ENCODE measurements at regions not wholly inside any gene's neighbourhood (a gene's known extent, or its start where the extent isn't known, plus 50 kb on each side); places are given as distances from the start of the nearest gene placed in this dataset.
A peak's percentile ranks its signal among the peaks of the same experiment; 100 is the strongest.

DNA sequence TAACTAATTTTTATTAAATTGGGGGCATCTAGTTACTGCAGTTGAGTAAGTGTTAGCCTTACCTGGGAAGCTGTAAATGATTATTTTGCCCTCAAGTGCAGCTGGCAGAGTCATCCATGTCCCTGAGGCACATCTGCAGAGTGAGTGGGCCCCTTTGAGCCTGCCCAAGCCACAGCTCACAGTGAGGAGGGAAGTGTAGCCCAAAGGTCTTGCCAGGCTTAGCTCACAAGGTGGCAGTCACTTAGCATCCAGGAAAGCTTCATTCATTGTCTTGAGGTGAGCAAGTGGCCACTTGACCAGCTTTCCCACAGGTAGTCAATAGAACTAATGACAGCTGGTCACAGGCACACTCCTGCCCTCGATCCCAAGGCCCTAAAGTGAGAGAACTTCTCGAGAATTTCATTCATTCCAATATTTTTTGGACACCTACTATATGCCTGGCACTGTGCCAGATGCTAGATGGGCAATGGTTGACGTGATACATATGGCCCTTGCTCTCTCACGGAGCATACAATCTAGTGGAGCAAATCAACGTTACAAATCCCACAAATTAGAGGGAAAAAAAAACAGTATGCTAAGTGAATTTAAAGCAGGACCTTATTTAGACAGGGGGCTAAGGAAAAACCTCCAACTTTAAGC lies 163.3 kb upstream of the IL12A start:
- FAIRE-seq = no peak

DNA sequence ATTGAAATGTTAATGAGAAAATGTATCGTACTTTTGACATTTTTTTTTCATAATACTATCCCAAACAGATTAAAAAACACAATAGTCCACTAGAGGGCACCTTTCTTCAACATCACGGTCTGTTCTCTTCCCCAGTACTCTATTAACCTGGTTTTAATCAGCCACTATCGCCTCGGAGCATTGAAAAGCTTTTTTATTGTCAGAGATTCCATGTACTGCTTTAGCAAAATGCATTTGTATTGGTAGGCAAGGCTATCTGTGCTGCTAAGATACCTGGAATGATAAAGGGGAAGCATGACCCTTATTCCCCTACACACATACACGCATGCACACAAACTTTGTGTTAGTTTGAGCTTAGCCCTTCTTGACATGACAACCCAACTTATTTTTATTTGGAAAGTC lies 160.1 kb upstream of the IL12A start:
- Histone ChIP-seq H3K27me3 (ENCODE audit: control insufficient read depth in 2 of 2, insufficient read depth in 2 of 2, low read length in 2 of 2) (no peaks in the 10 kb centered on the region), H4K20me1 (replicated peaks; ENCODE audit: control insufficient read depth, insufficient read depth, low read length) (no peaks in the 10 kb centered on the region), H3K79me2 (ENCODE audit: control insufficient read depth, insufficient read depth, low read length) (no peaks in the 10 kb centered on the region), H3K9ac (ENCODE audit: insufficient read depth in 1 of 2, low read depth in 2 of 2, low read length in 2 of 2) (no peak overlapping the region), H3K9me1 (ENCODE audit: control insufficient read depth, insufficient read depth, low read length) (no peaks in the 10 kb centered on the region), H3K4me1 (replicated peaks in 1 of 2; ENCODE audit: control insufficient read depth in 2 of 2, insufficient read depth in 2 of 2, low read length in 2 of 2) (no peaks in the 10 kb centered on the region), H3K27ac (ENCODE audit: extremely low read depth, low read depth, low read length) (no peak overlapping the region), H3K4me3 (no peak overlapping the region), H2AFZ (ENCODE audit: low read depth, low read length) (no peak overlapping the region), H3K4me2 (ENCODE audit: insufficient read depth, low read length) (no peak overlapping the region), H3K9me3 (replicated peaks; ENCODE audit: control insufficient read depth, insufficient read depth, low read depth, low read length) (no peaks in the 10 kb centered on the region), H3K36me3 (ENCODE audit: control insufficient read depth, insufficient read depth, low read length) (no peaks in the 10 kb centered on the region)
- no TSS peak for BruUV-seq (replicated peaks)
- intact Hi-C loops (cut with micrococcal nuclease) (loop anchor here (10.0 kb wide), 1 partner anchor 176 kb away; no protein-coding TSS in a partner anchor), in situ Hi-C loops (cut with MboI) (no loop called here)
- FAIRE-seq (no peak), ATAC-seq (peak; percentile 84), DNase-seq (ENCODE audit: extremely low read depth in 1 of 4, low spot score in 3 of 4) (peak; percentile 11 to 36 (median 30))
- WGBS (ENCODE audit: insufficient coverage, low coverage, missing lambda C conversion rate) = 6% methylated on average over 5 of the region's 5 CpGs
- TF ChIP-seq SREBF1 (IDR thresholded peaks at IDR 0.05; ENCODE audit: borderline replicate concordance, low read depth, low read length) (no peak), TARDBP (IDR thresholded peaks at IDR 0.05) (no peak), RAD21 (CRISPR knock-in tag; conservative IDR thresholded peaks at IDR 0.05 in 1 of 2, IDR thresholded peaks at IDR 0.05 in 1 of 2) (peak in 1 of 2 experiments; percentile 34; a peak in 3 of 4 replicates), ZNF212 (CRISPR knock-in tag; IDR thresholded peaks at IDR 0.05) (no peak)
- TF ChIP-seq, protein P1, sequence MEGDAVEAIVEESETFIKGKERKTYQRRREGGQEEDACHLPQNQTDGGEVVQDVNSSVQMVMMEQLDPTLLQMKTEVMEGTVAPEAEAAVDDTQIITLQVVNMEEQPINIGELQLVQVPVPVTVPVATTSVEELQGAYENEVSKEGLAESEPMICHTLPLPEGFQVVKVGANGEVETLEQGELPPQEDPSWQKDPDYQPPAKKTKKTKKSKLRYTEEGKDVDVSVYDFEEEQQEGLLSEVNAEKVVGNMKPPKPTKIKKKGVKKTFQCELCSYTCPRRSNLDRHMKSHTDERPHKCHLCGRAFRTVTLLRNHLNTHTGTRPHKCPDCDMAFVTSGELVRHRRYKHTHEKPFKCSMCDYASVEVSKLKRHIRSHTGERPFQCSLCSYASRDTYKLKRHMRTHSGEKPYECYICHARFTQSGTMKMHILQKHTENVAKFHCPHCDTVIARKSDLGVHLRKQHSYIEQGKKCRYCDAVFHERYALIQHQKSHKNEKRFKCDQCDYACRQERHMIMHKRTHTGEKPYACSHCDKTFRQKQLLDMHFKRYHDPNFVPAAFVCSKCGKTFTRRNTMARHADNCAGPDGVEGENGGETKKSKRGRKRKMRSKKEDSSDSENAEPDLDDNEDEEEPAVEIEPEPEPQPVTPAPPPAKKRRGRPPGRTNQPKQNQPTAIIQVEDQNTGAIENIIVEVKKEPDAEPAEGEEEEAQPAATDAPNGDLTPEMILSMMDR (IDR thresholded peaks at IDR 0.05 in 2 of 3, conservative IDR thresholded peaks at IDR 0.05 in 1 of 3; ENCODE audit: insufficient read depth in 2 of 3, low read depth in 1 of 3, low read length in 3 of 3) = peak; percentile 20 to 57 (median 46); a peak in 4 of 6 replicates
- POLR2A ChIA-PET = no interaction called here
- CTCF ChIA-PET (ENCODE audit: low intra/inter-chr PET ratio) = no interaction called here

More for the DNA sequence above, 163.3 kb upstream of the IL12A start:
- WGBS (ENCODE audit: insufficient coverage, low coverage, missing lambda C conversion rate) = 1% methylated on average over 5 of the region's 5 CpGs
- Histone ChIP-seq H3K9me1 (ENCODE audit: control insufficient read depth, insufficient read depth, low read length) (no peaks in the 10 kb centered on the region), H3K9me3 (replicated peaks; ENCODE audit: control insufficient read depth, insufficient read depth, low read depth, low read length) (no peaks in the 10 kb centered on the region), H3K36me3 (ENCODE audit: control insufficient read depth, insufficient read depth, low read length) (no peaks in the 10 kb centered on the region), H4K20me1 (replicated peaks; ENCODE audit: control insufficient read depth, insufficient read depth, low read length) (no peaks in the 10 kb centered on the region), H3K4me3 (no peak overlapping the region), H3K9ac (ENCODE audit: insufficient read depth in 1 of 2, low read depth in 2 of 2, low read length in 2 of 2) (no peak overlapping the region; a peak in 1 of 4 replicates), H2AFZ (ENCODE audit: low read depth, low read length) (no peak overlapping the region), H3K27me3 (ENCODE audit: control insufficient read depth in 2 of 2, insufficient read depth in 2 of 2, low read length in 2 of 2) (no peaks in the 10 kb centered on the region), H3K27ac (ENCODE audit: extremely low read depth, low read depth, low read length) (no peak overlapping the region), H3K4me2 (ENCODE audit: insufficient read depth, low read length) (no peak overlapping the region), H3K4me1 (replicated peaks in 1 of 2; ENCODE audit: control insufficient read depth in 2 of 2, insufficient read depth in 2 of 2, low read length in 2 of 2) (no peaks in the 10 kb centered on the region), H3K79me2 (ENCODE audit: control insufficient read depth, insufficient read depth, low read length) (no peaks in the 10 kb centered on the region)
- CTCF ChIA-PET (ENCODE audit: low intra/inter-chr PET ratio) = no interaction called here
- ATAC-seq (no peak), DNase-seq (ENCODE audit: extremely low read depth in 1 of 4, low spot score in 3 of 4) (no peak)
- BruUV-seq (replicated peaks) = no TSS peak
- intact Hi-C loops (cut with micrococcal nuclease) (loop anchor here (10.0 kb wide), 1 partner anchor 179 kb away; no protein-coding TSS in a partner anchor), in situ Hi-C loops (cut with MboI) (no loop called here)
- TF ChIP-seq HCFC1 (IDR thresholded peaks at IDR 0.05; ENCODE audit: low read depth, low read length) (no peak), ZNF263 (CRISPR knock-in tag; IDR thresholded peaks at IDR 0.05; ENCODE audit: borderline replicate concordance) (no peak), ZNF140 (CRISPR knock-in tag; IDR thresholded peaks at IDR 0.05) (no peak), RNF2 (IDR thresholded peaks at IDR 0.05) (no peak), NCOA2 (IDR thresholded peaks at IDR 0.05; ENCODE audit: partially characterized antibody in 2 of 2) (no peak), SMAD1 (IDR thresholded peaks at IDR 0.05; ENCODE audit: low read depth, low read length, partially characterized antibody) (no peak), CHD1 (IDR thresholded peaks at IDR 0.05; ENCODE audit: low read length) (no peak), SRF (CRISPR knock-in tag; IDR thresholded peaks at IDR 0.05) (no peak), NR2C1 (IDR thresholded peaks at IDR 0.05) (no peak), NR2C1 (tag; IDR thresholded peaks at IDR 0.05) (no peak), NFIX (CRISPR knock-in tag; IDR thresholded peaks at IDR 0.05; ENCODE audit: low read depth) (peak; percentile 81), SMARCB1 (IDR thresholded peaks at IDR 0.05; ENCODE audit: insufficient read length, low read depth) (no peak), NFIC (IDR thresholded peaks at IDR 0.05) (peak; percentile 94), SMARCC2 (IDR thresholded peaks at IDR 0.05; ENCODE audit: low read depth) (no peak), CAMTA2 (CRISPR knock-in tag; conservative IDR thresholded peaks at IDR 0.05) (no peak), HDAC6 (IDR thresholded peaks at IDR 0.05; ENCODE audit: low read depth, low read length) (no peak)
- POLR2A ChIA-PET = interaction anchor here (1.0 kb wide), 1 partner anchor 66 kb away, joined by 3 read pairs; no protein-coding TSS in a partner anchor
